GM21619 (cell line): ENCODE measurements at regions not wholly inside any gene's neighbourhood (a gene's known extent, or its start where the extent isn't known, plus 50 kb on each side); places are given as distances from the start of the nearest gene placed in this dataset.
A peak's percentile ranks its signal among the peaks of the same experiment; 100 is the strongest.

Experiments
- ATAC-seq: cut with Tn5 transposase; IDR thresholded peaks from one replicate; pipeline ENCODE4 v1.9.1; 2021; ENCODE audit not compliant: unreplicated experiment

- ATAC-seq = no peak
Observed at GRCh38 chr12:68449196-68449595, 117.0 kb upstream of the MDM1 start.

DNA sequence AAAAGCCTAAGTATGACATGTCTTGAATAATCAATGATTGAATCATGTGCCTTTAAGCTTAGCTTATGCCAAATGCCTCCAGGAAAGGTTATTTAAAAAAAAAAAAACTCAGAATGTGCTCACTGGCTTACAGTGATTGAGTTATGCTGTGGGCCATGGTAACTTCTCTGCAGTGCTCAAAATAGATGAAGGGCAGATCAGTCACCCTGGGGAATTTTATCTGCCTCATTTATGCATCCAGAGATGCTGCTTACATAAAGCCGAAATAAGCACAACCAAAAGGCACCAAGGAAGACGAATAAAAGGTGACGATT, 118.7 kb upstream of the MDM1 start:
- no peak for ATAC-seq

- peak; percentile 71 for ATAC-seq
Observed at GRCh38 chr12:68451261-68452077, 119.3 kb upstream of the MDM1 start.

DNA sequence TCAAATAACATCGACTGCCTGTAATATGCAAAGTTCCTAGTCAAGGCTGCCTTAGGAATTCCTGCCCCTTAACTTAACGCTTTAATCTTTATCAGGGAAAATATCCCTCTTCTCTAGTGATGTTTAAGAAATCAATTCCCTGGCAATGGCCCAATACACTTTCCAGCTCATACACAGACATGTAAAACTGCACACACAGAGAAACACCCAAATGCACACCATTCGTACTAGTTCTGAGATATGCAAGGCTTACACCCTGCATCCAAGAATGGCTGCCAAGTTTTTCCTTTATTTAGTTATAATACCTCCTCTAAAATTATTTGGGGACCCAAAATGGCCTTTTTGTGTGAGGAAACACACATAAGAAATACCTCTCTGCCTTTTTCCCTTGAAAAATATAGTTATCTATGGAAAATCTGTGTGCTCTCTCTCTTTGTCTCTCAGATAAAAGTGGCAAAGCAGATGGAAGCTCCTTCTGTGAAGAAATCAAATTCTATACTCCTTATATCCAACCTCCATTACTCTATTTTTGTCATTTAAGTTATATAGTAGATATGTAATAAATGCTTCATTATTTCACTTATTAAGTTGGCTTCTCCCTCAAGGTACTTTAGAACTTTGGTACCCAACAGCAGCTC, 120.0 kb upstream of the MDM1 start:
- no peak for ATAC-seq

GRCh38 chr12:68453278-68453677, 121.1 kb upstream of the MDM1 start:
- no peak for ATAC-seq

DNA sequence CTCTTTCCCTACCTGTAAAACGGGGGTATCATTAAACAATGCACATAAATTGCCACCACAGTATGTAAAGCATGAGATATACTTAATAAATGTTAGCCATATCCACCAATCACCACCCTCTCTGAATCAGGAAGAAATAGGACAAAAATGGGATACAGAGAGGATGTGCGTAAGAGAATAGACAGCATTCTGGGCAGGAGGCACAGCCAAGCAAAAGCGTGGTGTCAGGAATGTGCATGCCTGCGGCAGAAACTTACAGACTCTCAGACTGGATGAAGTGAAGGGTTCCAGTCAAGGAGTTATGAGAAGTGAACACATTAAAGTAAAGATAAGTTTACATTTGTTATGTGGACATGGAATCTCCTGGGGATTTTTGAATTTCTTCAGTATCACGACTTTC, 121.7 kb upstream of the MDM1 start:
- no peak for ATAC-seq

- no peak for ATAC-seq
Observed at GRCh38 chr12:68454892-68455291, 122.7 kb upstream of the MDM1 start.

- ATAC-seq = no peak
Observed at GRCh38 chr12:68455691-68456345, 123.7 kb upstream of the MDM1 start.

DNA sequence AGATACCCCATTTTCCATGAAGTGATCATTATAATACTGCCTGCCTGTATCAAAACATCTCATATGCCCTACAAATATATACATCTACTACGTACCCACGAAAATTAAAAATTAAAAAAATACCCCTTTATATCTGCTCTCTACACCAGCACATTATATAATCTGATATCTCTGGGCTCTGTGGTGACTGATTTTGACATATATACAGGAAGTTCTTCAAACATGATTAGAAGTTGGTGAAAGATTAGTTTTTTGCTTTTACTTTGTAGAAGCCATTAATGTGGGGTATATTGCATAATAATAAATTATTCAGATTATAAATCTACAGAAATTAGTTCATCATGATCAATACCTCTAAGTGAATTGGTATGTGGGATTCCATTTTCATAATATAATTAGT, 126.7 kb upstream of the MDM1 start:
- ATAC-seq = no peak

- no peak for ATAC-seq
Observed at GRCh38 chr12:68460236-68460635, 128.1 kb upstream of the MDM1 start.

GRCh38 chr12:68461645-68462044, 129.5 kb upstream of the MDM1 start:
- ATAC-seq = no peak

DNA sequence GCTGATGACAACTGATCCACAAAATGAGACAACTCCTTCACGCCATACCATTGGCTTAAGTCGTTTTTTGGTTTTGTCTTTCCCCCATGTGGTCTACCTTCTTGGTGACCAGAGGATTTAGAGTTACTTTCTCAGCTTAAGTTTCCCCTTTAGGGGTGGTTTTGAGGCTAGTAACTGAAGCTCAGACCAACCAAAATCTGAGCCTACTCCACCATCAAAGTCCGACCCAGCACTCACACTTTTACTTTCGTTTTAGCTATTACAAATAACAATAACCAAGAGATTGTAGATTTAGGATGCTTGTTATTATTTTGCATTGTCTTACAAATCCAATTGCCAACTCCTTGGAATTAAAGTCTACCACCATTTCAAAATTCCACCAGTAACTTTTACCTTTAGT, 130.6 kb upstream of the MDM1 start:
- no peak for ATAC-seq

GRCh38 chr12:68465227-68465626, 133.1 kb upstream of the MDM1 start:
- no peak for ATAC-seq

GRCh38 chr12:68467514-68467913, 135.4 kb upstream of the MDM1 start:
- no peak for ATAC-seq

GRCh38 chr12:68468036-68468435, 135.9 kb upstream of the MDM1 start:
- no peak for ATAC-seq

DNA sequence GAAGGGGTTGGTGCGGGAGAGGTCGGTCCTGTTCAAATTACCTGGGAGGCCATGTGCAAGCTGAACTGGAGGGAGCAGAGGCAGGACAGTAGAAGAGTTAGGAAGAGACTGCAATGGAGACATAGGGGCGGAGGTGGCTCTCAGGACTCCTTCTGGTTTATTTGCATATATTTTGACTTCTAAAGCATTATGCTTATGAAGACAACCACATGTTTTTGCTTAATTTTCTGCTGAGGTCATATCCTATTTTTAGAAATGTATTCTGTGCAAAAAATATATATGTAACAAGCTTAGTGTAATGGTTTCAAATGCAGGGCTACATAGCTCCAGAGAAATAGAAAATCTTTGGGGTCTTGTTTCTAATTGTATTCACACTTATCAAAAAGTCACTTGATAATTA, 137.0 kb upstream of the MDM1 start:
- ATAC-seq = no peak

DNA sequence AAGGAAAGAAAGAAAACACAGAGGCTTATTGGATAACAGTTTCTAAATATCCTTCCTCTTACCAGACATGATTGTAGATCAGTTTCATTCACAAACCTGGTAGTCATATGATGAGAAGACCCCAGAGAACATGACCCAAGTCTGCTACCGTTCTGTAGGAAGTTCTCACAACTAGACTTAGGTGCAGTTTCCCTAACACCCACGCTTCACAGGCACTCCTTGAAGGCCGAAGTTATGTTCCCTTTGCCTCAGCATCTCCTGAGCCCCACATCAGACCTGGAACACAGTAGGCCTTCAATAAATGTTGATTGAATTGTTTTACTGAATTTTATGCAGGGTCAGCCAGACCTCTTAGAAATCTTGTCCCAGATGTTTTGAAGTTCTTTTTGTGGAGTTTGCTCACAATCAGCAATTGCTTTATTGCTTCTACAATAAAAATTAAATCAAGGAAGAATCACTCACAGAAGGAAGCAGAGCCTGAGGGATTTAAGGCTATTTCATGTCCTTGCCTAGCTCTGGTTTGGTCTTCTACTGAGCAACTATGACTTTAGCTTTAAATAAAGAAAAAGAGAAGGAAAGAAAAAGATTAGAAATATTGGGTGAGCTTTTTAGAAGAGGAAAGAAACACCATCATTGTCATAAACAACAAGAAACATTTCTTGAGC, 138.6 kb upstream of the MDM1 start:
- no peak for ATAC-seq

GRCh38 chr12:68474467-68475204, 136.1 kb upstream of the RAP1B start:
- no peak for ATAC-seq

- ATAC-seq = no peak
Observed at GRCh38 chr12:68476794-68477193, 133.9 kb upstream of the RAP1B start.

DNA sequence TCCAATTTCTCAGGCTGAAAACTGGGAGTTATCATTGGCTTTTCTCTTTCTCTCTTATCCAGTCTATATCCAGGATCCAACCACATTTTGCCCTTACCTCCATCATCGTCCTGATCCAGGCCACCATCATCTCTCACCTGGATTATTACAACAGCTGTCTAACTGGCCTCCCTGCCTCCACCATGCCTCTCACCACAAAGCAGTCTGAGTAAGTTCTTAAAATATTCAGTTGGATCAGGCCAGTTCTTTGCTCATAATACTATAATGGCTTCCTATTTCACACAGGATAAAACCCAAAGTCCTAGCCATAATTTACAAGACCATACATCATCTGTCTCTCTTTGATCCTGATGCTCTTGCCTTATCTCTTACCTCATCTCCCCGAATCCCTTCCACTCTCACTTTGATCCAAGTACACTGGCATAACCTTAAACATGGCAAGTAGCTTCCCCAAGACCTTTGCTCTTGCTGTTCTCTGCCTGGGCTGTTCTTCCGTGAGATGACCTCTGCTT, 133.4 kb upstream of the RAP1B start:
- ATAC-seq = no peak

GRCh38 chr12:68477906-68478305, 132.8 kb upstream of the RAP1B start:
- no peak for ATAC-seq
